Smooth muscle cell (in vitro differentiated cells): ENCODE measurements at regions not wholly inside any gene's neighbourhood (a gene's known extent, or its start where the extent isn't known, plus 50 kb on each side); places are given as distances from the start of the nearest gene placed in this dataset.

Source experiments
- DNase-seq: peaks from one replicate; lab custom pipeline; 2025; ENCODE audit not compliant: unreplicated experiment; lab: John Stamatoyannopoulos, UW
- H2AFZ ChIP-seq: fragments of 200-600 bp; sonication (generic); 2 replicates; pipeline ENCODE4 v1.6.0; 2016; ENCODE audit warnings: antibody characterized with exemption, low read depth, mild to moderate bottlenecking
- H3F3A ChIP-seq: fragments of 200-600 bp; sonication (generic); 2 replicates; pipeline ENCODE4 v1.6.0; 2017; ENCODE audit warnings: antibody characterized with exemption, low read depth
- H3K27ac ChIP-seq: fragments of 200-600 bp; sonication (generic); 2 replicates; pipeline ENCODE4 v1.5.1; 2016; ENCODE audit warnings: low read depth, mild to moderate bottlenecking
- H3K27me3 ChIP-seq: fragments of 200-600 bp; sonication (generic); 2 replicates; pipeline ENCODE4 v1.6.1; 2016; ENCODE audit warnings: low read depth, mild to moderate bottlenecking
- H3K36me3 ChIP-seq: fragments of 200-600 bp; sonication (generic); 2 replicates; pipeline ENCODE4 v1.5.1; 2016; ENCODE audit warnings: low read depth
- H3K4me1 ChIP-seq: fragments of 200-600 bp; sonication (generic); 2 replicates; pipeline ENCODE4 v1.5.1; 2016; ENCODE audit warnings: low read depth
- H3K4me2 ChIP-seq: fragments of 200-600 bp; sonication (generic); 2 replicates; pipeline ENCODE4 v1.6.0; 2016; ENCODE audit warnings: mild to moderate bottlenecking
- H3K4me3 ChIP-seq: fragments of 200-600 bp; sonication (generic); 2 replicates; pipeline ENCODE4 v1.5.1; 2016; ENCODE audit warnings: mild to moderate bottlenecking
- H3K79me2 ChIP-seq: fragments of 200-600 bp; sonication (generic); 2 replicates; pipeline ENCODE4 v1.6.0; 2016; ENCODE audit warnings: low read depth, mild to moderate bottlenecking
- H3K9ac ChIP-seq: fragments of 200-600 bp; sonication (generic); 2 replicates; pipeline ENCODE4 v1.6.0; 2016; ENCODE audit warnings: low read depth
- H3K9me3 ChIP-seq: fragments of 200-600 bp; sonication (generic); replicated peaks from 2 replicates; pipeline ENCODE4 v1.5.1; 2016; ENCODE audit warnings: low read depth
- H4K20me1 ChIP-seq: fragments of 200-600 bp; sonication (generic); 2 replicates; pipeline ENCODE4 v1.6.0; 2016; ENCODE audit warnings: low read depth
- WGBS: methylation state at CpG from one replicate; pipeline ENCODE4 v1.1.7; 2016; ENCODE audit warnings: low lambda C conversion rate; 5-methylcytosine and 5-hydroxymethylcytosine counted together
- TF ChIP-seq, protein P1 (sequence below): fragments of 200-600 bp; sonication (generic); IDR thresholded peaks from 2 replicates; pipeline ENCODE4 v1.5.1; 2017; ENCODE audit warnings: borderline replicate concordance, mild to moderate bottlenecking, antibody characterized with exemption; ENCODE audit not compliant: insufficient read depth, poor library complexity, severe bottlenecking

DNA sequence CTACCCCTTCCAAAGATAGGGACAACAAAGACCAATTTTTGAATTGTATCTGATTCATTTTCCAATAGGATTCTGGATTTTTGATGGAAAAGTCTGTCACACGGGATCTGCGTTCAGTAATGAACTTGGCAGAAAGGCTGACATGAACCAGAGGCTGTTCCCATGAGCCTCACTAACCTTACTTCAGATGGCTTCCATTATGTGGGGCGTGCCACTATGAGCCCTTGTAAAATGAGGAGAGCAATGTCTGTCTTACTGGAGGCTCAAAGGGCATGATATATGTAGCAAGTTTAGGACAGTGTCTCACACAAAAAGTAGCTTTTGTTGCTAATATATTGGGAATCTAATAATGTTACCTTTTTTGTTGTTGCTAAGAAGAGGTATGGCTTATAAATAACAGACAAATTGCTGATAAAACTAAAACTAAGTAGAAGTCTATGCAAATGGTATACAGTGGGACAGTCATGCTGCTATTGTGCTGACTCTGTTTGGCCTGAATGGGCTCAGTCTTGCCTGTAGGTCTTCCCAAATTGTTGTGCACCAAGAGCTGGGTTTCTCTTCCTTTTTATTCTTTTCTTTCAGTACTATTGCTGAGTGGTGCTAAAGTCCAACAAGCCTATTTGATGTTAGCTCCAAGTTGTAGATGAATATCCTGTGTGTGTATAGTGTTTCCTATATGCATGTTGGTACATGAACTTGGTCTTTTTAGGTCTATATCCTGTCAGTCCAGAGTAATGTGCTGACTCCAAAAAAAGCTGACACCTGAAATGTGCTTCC is 132.1 kb downstream of the SPRY1 start:
- Histone ChIP-seq H3K79me2 (no peaks in the 10 kb centered on the region), H3K4me2 (no peak overlapping the region), H3F3A (no peaks in the 10 kb centered on the region), H3K4me3 (no peak overlapping the region), H4K20me1 (no peaks in the 10 kb centered on the region), H3K27ac (no peak overlapping the region), H3K27me3 (no peaks in the 10 kb centered on the region), H3K36me3 (no peaks in the 10 kb centered on the region), H3K9ac (no peak overlapping the region), H3K9me3 (no peaks in the 10 kb centered on the region), H2AFZ (no peak overlapping the region), H3K4me1 (peaks cover 6% of the 10 kb centered on the region)
- TF ChIP-seq, protein P1, sequence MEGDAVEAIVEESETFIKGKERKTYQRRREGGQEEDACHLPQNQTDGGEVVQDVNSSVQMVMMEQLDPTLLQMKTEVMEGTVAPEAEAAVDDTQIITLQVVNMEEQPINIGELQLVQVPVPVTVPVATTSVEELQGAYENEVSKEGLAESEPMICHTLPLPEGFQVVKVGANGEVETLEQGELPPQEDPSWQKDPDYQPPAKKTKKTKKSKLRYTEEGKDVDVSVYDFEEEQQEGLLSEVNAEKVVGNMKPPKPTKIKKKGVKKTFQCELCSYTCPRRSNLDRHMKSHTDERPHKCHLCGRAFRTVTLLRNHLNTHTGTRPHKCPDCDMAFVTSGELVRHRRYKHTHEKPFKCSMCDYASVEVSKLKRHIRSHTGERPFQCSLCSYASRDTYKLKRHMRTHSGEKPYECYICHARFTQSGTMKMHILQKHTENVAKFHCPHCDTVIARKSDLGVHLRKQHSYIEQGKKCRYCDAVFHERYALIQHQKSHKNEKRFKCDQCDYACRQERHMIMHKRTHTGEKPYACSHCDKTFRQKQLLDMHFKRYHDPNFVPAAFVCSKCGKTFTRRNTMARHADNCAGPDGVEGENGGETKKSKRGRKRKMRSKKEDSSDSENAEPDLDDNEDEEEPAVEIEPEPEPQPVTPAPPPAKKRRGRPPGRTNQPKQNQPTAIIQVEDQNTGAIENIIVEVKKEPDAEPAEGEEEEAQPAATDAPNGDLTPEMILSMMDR = no peak
- WGBS = 63% methylated on average over 3 of the region's 3 CpGs
- DNase-seq = no peak

DNA sequence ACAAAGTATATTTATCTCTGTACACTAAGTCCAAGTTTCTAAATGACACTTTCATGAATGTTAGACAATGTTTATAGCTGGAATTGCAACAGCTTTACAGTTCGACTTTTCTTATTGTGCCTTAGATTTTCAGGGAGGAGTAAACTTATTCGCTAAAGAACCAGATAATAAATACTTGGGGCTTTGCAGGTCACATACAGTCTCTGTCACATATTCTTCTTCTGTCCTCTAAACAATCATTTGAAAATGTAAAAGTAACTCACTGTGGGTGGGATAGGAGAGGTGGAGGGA is 132.6 kb downstream of the SPRY1 start:
- H3K9ac ChIP-seq = no peak overlapping the region
- H3K36me3 ChIP-seq = no peaks in the 10 kb centered on the region
- H3K4me2 ChIP-seq = no peak overlapping the region
- no peak overlapping the region for H2AFZ ChIP-seq
- no peaks in the 10 kb centered on the region for H3F3A ChIP-seq
- no peaks in the 10 kb centered on the region for H3K27me3 ChIP-seq
- H3K27ac ChIP-seq = no peak overlapping the region
- no peak overlapping the region for H3K4me3 ChIP-seq
- peaks cover 6% of the 10 kb centered on the region for H3K4me1 ChIP-seq
- no peaks in the 10 kb centered on the region for H3K9me3 ChIP-seq
- no peaks in the 10 kb centered on the region for H4K20me1 ChIP-seq
- H3K79me2 ChIP-seq = no peaks in the 10 kb centered on the region
- WGBS = 81% methylated on average over 2 of the region's 2 CpGs
- TF ChIP-seq, protein P1 = no peak
- DNase-seq = no peak

DNA sequence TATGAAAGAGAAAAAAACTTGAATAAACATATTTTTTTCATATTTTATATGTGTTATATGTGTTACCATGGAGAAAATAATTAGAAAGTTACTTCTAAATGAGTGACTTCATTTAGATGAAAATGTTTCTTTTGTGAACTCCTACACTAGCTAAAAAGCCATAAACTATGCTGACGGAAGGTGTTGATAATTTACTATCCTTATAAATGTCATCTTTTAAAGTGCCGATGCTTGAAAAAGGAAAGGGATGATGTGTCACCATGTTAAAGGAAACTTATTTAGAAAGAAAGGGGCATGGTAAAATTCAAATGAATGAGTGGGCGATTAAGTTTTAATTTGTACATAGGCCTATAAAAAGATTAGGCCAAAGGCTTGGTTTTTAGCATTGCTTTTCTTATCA is 133.8 kb downstream of the SPRY1 start:
- no peak overlapping the region for H2AFZ ChIP-seq
- no peak for DNase-seq
- H3K27me3 ChIP-seq = no peaks in the 10 kb centered on the region
- no peaks in the 10 kb centered on the region for H4K20me1 ChIP-seq
- TF ChIP-seq, protein P1 = no peak
- H3K79me2 ChIP-seq = no peaks in the 10 kb centered on the region
- H3K4me2 ChIP-seq = no peak overlapping the region
- H3K27ac ChIP-seq = no peak overlapping the region
- H3K9ac ChIP-seq = no peak overlapping the region
- H3K4me1 ChIP-seq = peaks cover 6% of the 10 kb centered on the region
- no peaks in the 10 kb centered on the region for H3K9me3 ChIP-seq
- no peaks in the 10 kb centered on the region for H3F3A ChIP-seq
- WGBS = 42% methylated on average over 3 of the region's 3 CpGs
- H3K4me3 ChIP-seq = no peak overlapping the region
- no peaks in the 10 kb centered on the region for H3K36me3 ChIP-seq
